ENCODE measurements at regions not wholly inside any gene's neighbourhood (a gene's known extent, or its start where the extent isn't known, plus 50 kb on each side); places are given as distances from the start of the nearest gene placed in this dataset.

GRCh38 chr12:23096321-23096720 is 471.4 kb downstream of the ETNK1 start:
- Histone ChIP-seq H3K9me2 (ENCODE audit: insufficient read depth, low read length) (no peaks in the 10 kb centered on the region), H4K20me1 (ENCODE audit: insufficient read depth) (no peaks in the 10 kb centered on the region), H3K36me3 (ENCODE audit: insufficient read depth, low read length) (no peaks in the 10 kb centered on the region), H3K9ac (ENCODE audit: low read length) (no peak overlapping the region), H3K27ac (ENCODE audit: low read length) (no peak overlapping the region), H3K4me2 (ENCODE audit: low read length) (no peak overlapping the region), H2AFZ (ENCODE audit: low read depth, low read length) (no peak overlapping the region), H3K9me3 (ENCODE audit: low read length) (no peaks in the 10 kb centered on the region), H3F3A (ENCODE audit: insufficient read depth, low read length, poor library complexity, severe bottlenecking) (no peaks in the 10 kb centered on the region), H3K4me3 (ENCODE audit: low read length) (no peak overlapping the region), H3K79me2 (replicated peaks; ENCODE audit: insufficient read depth, low read length) (no peaks in the 10 kb centered on the region), H3K27me3 (ENCODE audit: insufficient read depth, low read depth, low read length) (no peaks in the 10 kb centered on the region)
- TF ChIP-seq RAD21 (conservative IDR thresholded peaks at IDR 0.05) = no peak
- no peak for TF ChIP-seq SMC3 (conservative IDR thresholded peaks at IDR 0.05; ENCODE audit: poor library complexity)
- TF ChIP-seq EP300 (conservative IDR thresholded peaks at IDR 0.05; ENCODE audit: poor library complexity, severe bottlenecking) = no peak
- no peak for TF ChIP-seq EZH2 (IDR thresholded peaks at IDR 0.05; ENCODE audit: borderline replicate concordance, insufficient read depth, low read length, poor library complexity, severe bottlenecking)
- no peak for TF ChIP-seq TAF1 (IDR thresholded peaks at IDR 0.05; ENCODE audit: low read depth)
- TF ChIP-seq REST (IDR thresholded peaks at IDR 0.05; ENCODE audit: borderline replicate concordance) = no peak
- TF ChIP-seq POLR2AphosphoS5 (IDR thresholded peaks at IDR 0.05) = no peak
- TF ChIP-seq CTCF (IDR thresholded peaks at IDR 0.05; ENCODE audit: poor library complexity, severe bottlenecking) = no peak
- TF ChIP-seq MXI1 (conservative IDR thresholded peaks at IDR 0.05; ENCODE audit: poor library complexity, severe bottlenecking) = no peak

GRCh38 chr12:23098110-23098509 is 473.1 kb downstream of the ETNK1 start:
- H3F3A ChIP-seq (ENCODE audit: insufficient read depth, low read length, poor library complexity, severe bottlenecking) = no peaks in the 10 kb centered on the region
- no peak overlapping the region for H3K27ac ChIP-seq (ENCODE audit: low read length)
- H2AFZ ChIP-seq (ENCODE audit: low read depth, low read length) = no peak overlapping the region
- no peaks in the 10 kb centered on the region for H3K27me3 ChIP-seq (ENCODE audit: insufficient read depth, low read depth, low read length)
- no peak overlapping the region for H3K9ac ChIP-seq (ENCODE audit: low read length)
- no peaks in the 10 kb centered on the region for H3K9me3 ChIP-seq (ENCODE audit: low read length)
- H3K9me2 ChIP-seq (ENCODE audit: insufficient read depth, low read length) = no peaks in the 10 kb centered on the region
- no peak for TF ChIP-seq RAD21 (conservative IDR thresholded peaks at IDR 0.05)
- TF ChIP-seq POLR2AphosphoS5 (IDR thresholded peaks at IDR 0.05) = no peak
- H3K36me3 ChIP-seq (ENCODE audit: insufficient read depth, low read length) = no peaks in the 10 kb centered on the region
- no peak overlapping the region for H3K4me2 ChIP-seq (ENCODE audit: low read length)
- H3K4me3 ChIP-seq (ENCODE audit: low read length) = peak overlapping the region; percentile 21
- no peaks in the 10 kb centered on the region for H4K20me1 ChIP-seq (ENCODE audit: insufficient read depth)
- H3K79me2 ChIP-seq (replicated peaks; ENCODE audit: insufficient read depth, low read length) = no peaks in the 10 kb centered on the region

- Histone ChIP-seq H3K27ac (ENCODE audit: low read length) (no peak overlapping the region), H3K4me3 (ENCODE audit: low read length) (peak overlapping the region; percentile 21), H3F3A (ENCODE audit: insufficient read depth, low read length, poor library complexity, severe bottlenecking) (no peaks in the 10 kb centered on the region), H3K9me3 (ENCODE audit: low read length) (no peaks in the 10 kb centered on the region), H3K4me2 (ENCODE audit: low read length) (no peak overlapping the region), H3K9ac (ENCODE audit: low read length) (no peak overlapping the region), H3K27me3 (ENCODE audit: insufficient read depth, low read depth, low read length) (no peaks in the 10 kb centered on the region), H3K79me2 (replicated peaks; ENCODE audit: insufficient read depth, low read length) (no peaks in the 10 kb centered on the region), H3K9me2 (ENCODE audit: insufficient read depth, low read length) (no peaks in the 10 kb centered on the region), H2AFZ (ENCODE audit: low read depth, low read length) (no peak overlapping the region), H3K36me3 (ENCODE audit: insufficient read depth, low read length) (no peaks in the 10 kb centered on the region), H4K20me1 (ENCODE audit: insufficient read depth) (no peaks in the 10 kb centered on the region)
- TF ChIP-seq RAD21 (conservative IDR thresholded peaks at IDR 0.05) (no peak), EP300 (conservative IDR thresholded peaks at IDR 0.05; ENCODE audit: poor library complexity, severe bottlenecking) (no peak)
These were observed 473.5 kb downstream of the ETNK1 start for GRCh38 chr12:23098517-23098916.

Measured in neural cell (in vitro differentiated cells).